ENCODE measurements at regions not wholly inside any gene's neighbourhood (a gene's known extent, or its start where the extent isn't known, plus 50 kb on each side); places are given as distances from the start of the nearest gene placed in this dataset.
"Not testable (repeated sequence)": the region's sequence is repeated elsewhere in the genome, so short reads cannot be mapped to it uniquely, and the experiment has no call there.

- H3K36me3 Mint-ChIP-seq (ENCODE audit: insufficient read depth, unreplicated experiment) = no peaks in the 10 kb centered on the region
- intact Hi-C loops (cut with micrococcal nuclease) = loop anchor here (10.0 kb wide), 1 partner anchor 235 kb away; no protein-coding TSS in a partner anchor
- no peak overlapping the region for H3K27ac Mint-ChIP-seq (ENCODE audit: low read depth, unreplicated experiment)
- H3K27me3 Mint-ChIP-seq (ENCODE audit: insufficient read depth, unreplicated experiment) = no peaks in the 10 kb centered on the region
- H3K4me3 Mint-ChIP-seq (ENCODE audit: unreplicated experiment) = no peak overlapping the region
- no peaks in the 10 kb centered on the region for H3K4me1 Mint-ChIP-seq (ENCODE audit: insufficient read depth, unreplicated experiment)
- POLR2A ChIA-PET = interaction anchor here (1.1 kb wide), 1 partner anchor 12 kb away, joined by 3 read pairs; no protein-coding TSS in a partner anchor
- CTCF ChIA-PET = interaction anchor here (0.7 kb wide), 1 partner anchor 157 kb away, joined by 3 read pairs; no protein-coding TSS in a partner anchor
- DNase-seq (ENCODE audit: unreplicated experiment) = no peak
- no TSS peak for BruUV-seq (replicated peaks)
- peaks cover 8% of the 10 kb centered on the region for H3K9me3 Mint-ChIP-seq (ENCODE audit: unreplicated experiment)
- TF ChIP-seq CTCF (IDR thresholded peaks at IDR 0.05; ENCODE audit: unreplicated experiment) = no peak
These were observed 1007.0 kb upstream of the NUDT12 start for GRCh38 chr5:104569621-104570020.

- H3K36me3 Mint-ChIP-seq (ENCODE audit: insufficient read depth, unreplicated experiment) = no peaks in the 10 kb centered on the region
- CTCF ChIA-PET = no interaction called here
- DNase-seq (ENCODE audit: unreplicated experiment) = no peak
These were observed 1001.9 kb upstream of the NUDT12 start for GRCh38 chr5:104564530-104564929.

GRCh38 chr5:104556957-104557356 lies 994.4 kb upstream of the NUDT12 start:
- CTCF ChIA-PET = interaction anchor here (0.5 kb wide), 1 partner anchor 231 kb away, joined by 3 read pairs; no protein-coding TSS in a partner anchor
- no peak overlapping the region for H3K4me3 Mint-ChIP-seq (ENCODE audit: unreplicated experiment)

More at GRCh38 chr5:104564530-104564929, 1001.9 kb upstream of the NUDT12 start:
- BruUV-seq (replicated peaks) = no TSS peak
- intact Hi-C loops (cut with micrococcal nuclease) = no loop called here
- H3K27me3 Mint-ChIP-seq (ENCODE audit: insufficient read depth, unreplicated experiment) = no peaks in the 10 kb centered on the region
- no peak for TF ChIP-seq CTCF (IDR thresholded peaks at IDR 0.05; ENCODE audit: unreplicated experiment)
- no peaks in the 10 kb centered on the region for H3K4me1 Mint-ChIP-seq (ENCODE audit: insufficient read depth, unreplicated experiment)
- no peak overlapping the region for H3K27ac Mint-ChIP-seq (ENCODE audit: low read depth, unreplicated experiment)
- POLR2A ChIA-PET = no interaction called here
- no peak overlapping the region for H3K4me3 Mint-ChIP-seq (ENCODE audit: unreplicated experiment)
- peaks cover 9% of the 10 kb centered on the region for H3K9me3 Mint-ChIP-seq (ENCODE audit: unreplicated experiment)

GRCh38 chr5:104551628-104552027 lies 989.0 kb upstream of the NUDT12 start:
- intact Hi-C loops (cut with micrococcal nuclease) = no loop called here
- CTCF ChIA-PET = no interaction called here
- Mint-ChIP-seq H3K36me3 (ENCODE audit: insufficient read depth, unreplicated experiment) (no peaks in the 10 kb centered on the region), H3K4me1 (ENCODE audit: insufficient read depth, unreplicated experiment) (no peaks in the 10 kb centered on the region), H3K27me3 (ENCODE audit: insufficient read depth, unreplicated experiment) (no peaks in the 10 kb centered on the region), H3K27ac (ENCODE audit: low read depth, unreplicated experiment) (no peak overlapping the region), H3K4me3 (ENCODE audit: unreplicated experiment) (no peak overlapping the region), H3K9me3 (ENCODE audit: unreplicated experiment) (no peaks in the 10 kb centered on the region)
- no TSS peak for BruUV-seq (replicated peaks)
- TF ChIP-seq CTCF (IDR thresholded peaks at IDR 0.05; ENCODE audit: unreplicated experiment) = no peak
- DNase-seq (ENCODE audit: unreplicated experiment) = no peak
- POLR2A ChIA-PET = no interaction called here

More at GRCh38 chr5:104556957-104557356, 994.4 kb upstream of the NUDT12 start:
- Mint-ChIP-seq H3K4me1 (ENCODE audit: insufficient read depth, unreplicated experiment) (no peaks in the 10 kb centered on the region), H3K9me3 (ENCODE audit: unreplicated experiment) (peaks cover 16% of the 10 kb centered on the region), H3K27me3 (ENCODE audit: insufficient read depth, unreplicated experiment) (no peaks in the 10 kb centered on the region), H3K36me3 (ENCODE audit: insufficient read depth, unreplicated experiment) (no peaks in the 10 kb centered on the region), H3K27ac (ENCODE audit: low read depth, unreplicated experiment) (no peak overlapping the region)
- BruUV-seq (replicated peaks) = no TSS peak
- intact Hi-C loops (cut with micrococcal nuclease) = no loop called here
- DNase-seq (ENCODE audit: unreplicated experiment) = no peak
- TF ChIP-seq CTCF (IDR thresholded peaks at IDR 0.05; ENCODE audit: unreplicated experiment) = no peak
- POLR2A ChIA-PET = no interaction called here

- H3K9me3 Mint-ChIP-seq (ENCODE audit: unreplicated experiment); H3K36me3 Mint-ChIP-seq (ENCODE audit: insufficient read depth, unreplicated experiment); H3K4me1 Mint-ChIP-seq (ENCODE audit: insufficient read depth, unreplicated experiment); CTCF ChIA-PET; BruUV-seq (replicated peaks); POLR2A ChIA-PET; DNase-seq (ENCODE audit: unreplicated experiment); H3K27ac Mint-ChIP-seq (ENCODE audit: low read depth, unreplicated experiment); intact Hi-C loops (cut with micrococcal nuclease); H3K4me3 Mint-ChIP-seq (ENCODE audit: unreplicated experiment); H3K27me3 Mint-ChIP-seq (ENCODE audit: insufficient read depth, unreplicated experiment): not testable (repeated sequence)
These were observed 984.3 kb upstream of the NUDT12 start for GRCh38 chr5:104546871-104547270.

Data from MCF 10A (cell line).